CD14-positive monocyte (primary cell): ENCODE measurements at regions not wholly inside any gene's neighbourhood (a gene's known extent, or its start where the extent isn't known, plus 50 kb on each side); places are given as distances from the start of the nearest gene placed in this dataset.

Source experiments
- DNase-seq, 3 donors: peaks; one replicate each; pipeline ENCODE4 v3.0.0-alpha.2; 2011 to 2022
- H2AFZ ChIP-seq: 2 replicates; pipeline ENCODE4 v1.6.0; 2012; ENCODE audit warnings: mild to moderate bottlenecking, low read depth, low read length, inconsistent platforms; ENCODE audit not compliant: insufficient read depth, poor library complexity, severe bottlenecking
- H3K27ac ChIP-seq, 2 donors: 1 replicate in 1 of 2; 2 replicates in 1 of 2; pipeline ENCODE4 v1.5.1; 2012 to 2013; ENCODE audit warnings: low read length in 2 of 2, control low read depth in 1 of 2, inconsistent platforms in 1 of 2, low read depth in 1 of 2, mild to moderate bottlenecking in 1 of 2
- H3K27me3 ChIP-seq, 2 donors: one replicate each; pipeline versions ENCODE4 v1.6.0 to v1.6.1; 2011 to 2013; ENCODE audit warnings: low read length in 2 of 2; ENCODE audit not compliant: control insufficient read depth in 2 of 2, insufficient read depth in 2 of 2
- H3K36me3 ChIP-seq, 2 donors: replicated peaks in 1 of 2; 1 replicate in 1 of 2; 2 replicates in 1 of 2; pipeline versions ENCODE4 v1.5.1 to v1.6.1; 2012 to 2013; ENCODE audit warnings: low read length in 2 of 2, control low read depth in 1 of 2, inconsistent platforms in 1 of 2, mild to moderate bottlenecking in 1 of 2; ENCODE audit not compliant: insufficient read depth in 2 of 2, control insufficient read depth in 1 of 2
- H3K4me1 ChIP-seq, 2 donors: 1 replicate in 1 of 2; 2 replicates in 1 of 2; pipeline versions ENCODE4 v1.5.1 to v1.6.1; 2012 to 2013; ENCODE audit warnings: low read length in 2 of 2, control low read depth in 1 of 2, inconsistent platforms in 1 of 2, mild to moderate bottlenecking in 1 of 2, moderate library complexity in 1 of 2; ENCODE audit not compliant: insufficient read depth in 2 of 2, control insufficient read depth in 1 of 2
- H3K4me2 ChIP-seq: replicated peaks from 2 replicates; pipeline ENCODE3; 2012; ENCODE audit warnings: low read length, moderate library complexity, mild to moderate bottlenecking; ENCODE audit not compliant: poor library complexity, severe bottlenecking; ENCODE audit errors: extremely low read depth
- H3K4me3 ChIP-seq, 3 experiments: fragments of 200-600 bp in 1 of 3; sonication (generic) in 1 of 3; replicated peaks in 1 of 3; 1 replicate in 2 of 3; 2 replicates in 1 of 3; pipeline ENCODE4 v1.5.1; 2011 to 2013; ENCODE audit warnings: low read length in 3 of 3, mild to moderate bottlenecking in 3 of 3, control low read depth in 2 of 3, low read depth in 2 of 3, inconsistent platforms in 1 of 3, moderate library complexity in 1 of 3
- H3K79me2 ChIP-seq: 2 replicates; pipeline ENCODE4 v1.6.0; 2012; ENCODE audit warnings: mild to moderate bottlenecking, control low read depth, inconsistent platforms, low read length, moderate library complexity; ENCODE audit not compliant: insufficient read depth
- H3K9ac ChIP-seq: 2 replicates; pipeline ENCODE4 v1.6.0; 2017; ENCODE audit warnings: low read length, mild to moderate bottlenecking; ENCODE audit not compliant: insufficient read depth, poor library complexity, severe bottlenecking
- H3K9me3 ChIP-seq, 2 donors: replicated peaks in 1 of 2; 1 replicate in 1 of 2; 2 replicates in 1 of 2; pipeline versions ENCODE4 v1.5.1 to v1.6.1; 2012 to 2013; ENCODE audit warnings: low read length in 2 of 2, control low read depth in 1 of 2; ENCODE audit not compliant: control insufficient read depth in 1 of 2, insufficient read depth in 1 of 2
- H4K20me1 ChIP-seq: 2 replicates; pipeline ENCODE4 v1.6.0; 2012; ENCODE audit warnings: mild to moderate bottlenecking, low read length, control low read depth, moderate library complexity; ENCODE audit not compliant: insufficient read depth
- H3K27ac Mint-ChIP-seq, 7 donors: one replicate each; pipeline ENCODE4 v1.8.0; 2020; ENCODE audit warnings: mild to moderate bottlenecking in 7 of 7, mixed read lengths in 7 of 7, moderate library complexity in 6 of 7, inconsistent platforms in 2 of 7
- H3K27me3 Mint-ChIP-seq, 3 donors: one replicate each; pipeline ENCODE4 v1.8.0; 2021 to 2022; ENCODE audit warnings: low read depth in 3 of 3, mild to moderate bottlenecking in 3 of 3, mixed read lengths in 3 of 3, moderate library complexity in 3 of 3, inconsistent platforms in 1 of 3
- H3K36me3 Mint-ChIP-seq, 2 donors: one replicate each; pipeline ENCODE4 v1.8.0; 2020; ENCODE audit warnings: mixed read lengths in 2 of 2, inconsistent platforms in 1 of 2, mild to moderate bottlenecking in 1 of 2
- H3K4me1 Mint-ChIP-seq: one replicate; pipeline ENCODE4 v1.8.0; 2020; ENCODE audit warnings: mild to moderate bottlenecking, mixed read lengths
- H3K4me3 Mint-ChIP-seq, 2 donors: one replicate each; pipeline ENCODE4 v1.8.0; 2020; ENCODE audit warnings: mild to moderate bottlenecking in 2 of 2, mixed read lengths in 2 of 2, moderate library complexity in 1 of 2
- H3K9me3 Mint-ChIP-seq, 7 donors: one replicate each; pipeline ENCODE4 v1.8.0; 2020 to 2022; ENCODE audit warnings: mixed read lengths in 7 of 7, mild to moderate bottlenecking in 6 of 7, moderate library complexity in 6 of 7, inconsistent platforms in 2 of 7
- CTCF ChIP-seq: fragments of 200-600 bp; IDR thresholded peaks from one replicate; pipeline ENCODE4 v1.8.0; 2022; ENCODE audit warnings: antibody characterized with exemption, mild to moderate bottlenecking
- WGBS: methylation state at CpG from one replicate; pipeline ENCODE4 v1.1.5; 2013; ENCODE audit warnings: missing lambda C conversion rate; ENCODE audit not compliant: insufficient coverage; 5-methylcytosine and 5-hydroxymethylcytosine counted together
- intact Hi-C, 2 donors: fragments of 100-400 bp; cut with micrococcal nuclease; formaldehyde crosslinking; loops; one replicate each; pipeline versions ENCODE4 v1.15.0 to v1.15.1; 2023

DNA sequence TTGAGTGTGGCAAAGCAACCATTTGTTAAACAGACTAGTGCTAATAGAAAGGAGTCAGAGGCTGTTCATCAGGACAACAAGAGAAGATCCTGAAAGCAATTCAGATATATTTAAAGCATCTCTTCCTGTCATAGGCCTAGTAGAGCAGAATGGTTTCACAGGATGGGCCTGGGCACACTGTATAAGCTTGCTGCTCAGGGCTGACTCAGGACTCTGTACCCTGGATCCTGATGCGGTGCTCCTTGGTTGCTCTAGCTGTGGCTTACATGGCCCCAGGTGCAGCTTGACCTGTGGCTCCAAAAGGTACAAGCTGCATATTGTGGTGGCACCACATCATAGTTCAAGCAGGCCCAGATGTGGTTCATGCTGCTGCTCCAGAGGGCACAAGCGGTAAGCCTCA is 313.4 kb downstream of the ETNK1 start:
- H2AFZ ChIP-seq: no peak overlapping the region
- Mint-ChIP-seq H3K4me1 (no peaks in the 10 kb centered on the region), H3K36me3 (no peaks in the 10 kb centered on the region), H3K27ac (no peak overlapping the region), H3K27me3 (no peaks in the 10 kb centered on the region), H3K9me3 (peaks cover 6 to 21% (median 20%) of the 10 kb centered on the region in 7 donors), H3K4me3 (no peak overlapping the region)
- no peaks in the 10 kb centered on the region for H4K20me1 ChIP-seq
- no peak overlapping the region for H3K9ac ChIP-seq
- H3K27me3 ChIP-seq: no peaks in the 10 kb centered on the region
- 92% methylated on average over 2 of the region's 2 CpGs for WGBS
- peaks cover 16 to 22% of the 10 kb centered on the region in 2 donors for H3K9me3 ChIP-seq
- H3K27ac ChIP-seq: no peak overlapping the region
- no peak for TF ChIP-seq CTCF
- DNase-seq: no peak
- no peak overlapping the region for H3K4me2 ChIP-seq
- H3K4me1 ChIP-seq: no peaks in the 10 kb centered on the region
- no peaks in the 10 kb centered on the region for H3K36me3 ChIP-seq
- intact Hi-C loops: no loop called here
- H3K4me3 ChIP-seq: no peak overlapping the region
- no peaks in the 10 kb centered on the region for H3K79me2 ChIP-seq

GRCh38 chr12:22951206-22951605 is 326.2 kb downstream of the ETNK1 start:
- no CpG with 5 or more reads among the region's 5 CpGs for WGBS
- no peak for DNase-seq
- intact Hi-C loops: no loop called here

More at GRCh38 chr12:22951206-22951605, 326.2 kb downstream of the ETNK1 start:
- Histone ChIP-seq H3K9ac (no peak overlapping the region), H3K36me3 (no peaks in the 10 kb centered on the region), H3K9me3 (peaks cover 14 to 22% of the 10 kb centered on the region in 2 donors), H3K27ac (no peak overlapping the region), H3K4me3 (no peak overlapping the region), H3K79me2 (no peaks in the 10 kb centered on the region), H3K4me1 (no peaks in the 10 kb centered on the region), H3K4me2 (no peak overlapping the region), H4K20me1 (no peaks in the 10 kb centered on the region), H3K27me3 (no peaks in the 10 kb centered on the region), H2AFZ (no peak overlapping the region)
- H3K4me3 Mint-ChIP-seq: no peak overlapping the region
- H3K27me3 Mint-ChIP-seq: peaks cover 0 to 1% (median 0%) of the 10 kb centered on the region in 3 donors
- H3K9me3 Mint-ChIP-seq: peaks cover 8 to 31% (median 26%) of the 10 kb centered on the region in 7 donors
- no peaks in the 10 kb centered on the region for H3K4me1 Mint-ChIP-seq
- no peak for TF ChIP-seq CTCF
- H3K27ac Mint-ChIP-seq: no peak overlapping the region
- H3K36me3 Mint-ChIP-seq: no peaks in the 10 kb centered on the region
